Activated T-cell treated with anti-CD3 and anti-CD28 coated beads for 24 hours (primary cell): ENCODE measurements at regions not wholly inside any gene's neighbourhood (a gene's known extent, or its start where the extent isn't known, plus 50 kb on each side); places are given as distances from the start of the nearest gene placed in this dataset.

Experiments used
- DNase-seq: peaks from one replicate; pipeline ENCODE4 v3.0.0-alpha.2; 2020; ENCODE audit warnings: low read depth

DNA sequence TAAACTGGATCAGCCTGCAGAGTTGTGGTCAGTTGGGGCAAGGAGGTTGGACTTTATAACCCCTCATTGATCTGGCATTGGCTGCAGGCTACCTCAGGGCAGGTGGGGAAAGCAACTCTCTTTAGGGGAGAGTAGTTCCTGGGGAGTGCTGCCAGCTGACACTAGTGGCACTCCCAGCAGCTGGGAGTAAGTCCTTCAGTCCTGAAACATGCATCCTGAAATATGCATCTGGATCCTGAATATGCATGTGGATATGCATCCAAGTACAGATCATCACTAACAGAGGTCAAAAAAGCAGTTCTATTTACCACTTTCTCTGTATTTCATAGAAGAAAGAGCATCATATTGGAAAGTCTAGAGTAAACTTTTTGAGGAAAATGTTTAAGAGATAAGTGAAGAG lies 350.8 kb downstream of the EPM2A start:
- DNase-seq, result no peak

GRCh38 chr6:145396499-145396898 lies 338.8 kb downstream of the EPM2A start:
- DNase-seq, result no peak

DNA sequence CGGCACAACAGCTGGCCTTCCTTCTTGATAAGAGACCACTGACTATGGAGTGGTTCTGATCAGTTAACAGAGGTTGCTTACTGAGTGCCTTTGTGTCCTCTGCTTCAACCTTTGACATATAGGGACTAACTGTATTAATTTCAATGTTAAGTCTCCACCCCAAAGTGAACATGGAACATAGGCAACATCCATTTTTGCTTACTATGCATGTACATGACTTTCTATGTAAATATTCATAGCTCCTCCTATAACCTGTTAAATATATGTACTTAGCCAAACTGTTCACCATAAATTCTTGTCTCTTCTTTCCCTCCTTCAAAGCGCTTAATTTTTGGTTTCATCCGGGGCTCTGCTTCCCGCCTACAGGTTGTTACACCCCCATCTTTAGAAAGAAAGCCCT lies 334.8 kb downstream of the EPM2A start:
- no peak for DNase-seq

GRCh38 chr6:145405006-145405551 lies 330.2 kb downstream of the EPM2A start:
- DNase-seq, result no peak

DNA sequence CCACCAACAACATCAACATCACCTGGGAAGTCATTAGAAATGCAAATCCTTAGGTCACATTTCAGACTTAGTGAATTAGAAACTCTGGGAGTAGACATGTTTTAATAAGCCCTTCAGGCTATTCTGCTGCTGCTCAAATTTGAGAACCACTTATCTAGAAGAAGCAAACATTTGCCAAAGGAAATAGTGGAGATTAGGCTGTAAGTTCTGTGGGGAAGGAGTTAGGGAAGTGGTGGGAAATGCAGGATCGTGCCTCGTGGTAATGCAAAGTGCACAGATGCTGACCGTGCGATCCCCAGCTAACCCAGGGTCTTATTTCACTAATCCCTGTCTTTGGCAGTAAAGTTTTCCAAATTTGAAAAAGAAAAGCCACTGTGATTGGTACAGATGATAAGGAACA lies 328.5 kb downstream of the EPM2A start:
- no peak for DNase-seq

- DNase-seq, result no peak
Measured at GRCh38 chr6:145415616-145416015, 319.7 kb downstream of the EPM2A start.

DNA sequence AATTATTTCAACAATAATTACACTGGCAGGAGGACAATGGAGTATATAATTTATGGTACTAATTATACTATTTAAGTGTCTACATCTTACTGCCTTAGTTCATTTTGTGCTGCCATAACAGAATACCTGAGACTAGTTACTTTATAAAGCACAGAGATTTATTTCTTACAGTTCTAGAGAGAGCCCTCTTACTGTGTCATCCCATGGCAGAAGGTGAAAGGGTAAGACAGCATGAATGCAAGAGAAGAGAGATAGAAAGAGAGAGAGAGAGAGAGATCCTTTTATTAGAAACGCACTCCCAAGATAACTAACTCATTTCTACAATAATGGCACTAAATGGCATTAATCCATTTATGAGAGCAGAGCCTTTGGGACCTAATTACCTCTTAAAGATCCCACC lies 314.7 kb downstream of the EPM2A start:
- no peak for DNase-seq

DNA sequence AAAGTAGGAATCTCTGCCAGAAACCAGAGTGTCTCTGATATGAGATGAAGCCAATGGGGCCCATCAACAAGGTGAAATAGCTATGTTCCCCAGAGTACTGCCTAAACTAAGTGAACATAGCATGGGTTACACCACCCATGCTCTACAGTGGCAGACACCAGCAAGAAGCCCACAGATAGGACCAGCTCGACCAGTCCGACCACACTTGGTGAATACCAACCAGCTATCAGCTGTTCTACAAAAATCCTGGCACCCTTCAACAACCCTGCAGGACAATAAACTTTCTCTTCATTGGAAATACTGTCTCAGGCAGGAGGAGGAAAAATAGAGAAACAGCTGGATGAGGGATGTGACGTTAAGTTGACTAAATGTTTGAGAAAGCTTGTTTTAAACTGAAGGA lies 311.4 kb downstream of the EPM2A start:
- DNase-seq, result no peak

GRCh38 chr6:145427232-145427631 lies 308.1 kb downstream of the EPM2A start:
- DNase-seq, result no peak

- no peak for DNase-seq
Measured at GRCh38 chr6:145428706-145429105, 306.6 kb downstream of the EPM2A start.

DNA sequence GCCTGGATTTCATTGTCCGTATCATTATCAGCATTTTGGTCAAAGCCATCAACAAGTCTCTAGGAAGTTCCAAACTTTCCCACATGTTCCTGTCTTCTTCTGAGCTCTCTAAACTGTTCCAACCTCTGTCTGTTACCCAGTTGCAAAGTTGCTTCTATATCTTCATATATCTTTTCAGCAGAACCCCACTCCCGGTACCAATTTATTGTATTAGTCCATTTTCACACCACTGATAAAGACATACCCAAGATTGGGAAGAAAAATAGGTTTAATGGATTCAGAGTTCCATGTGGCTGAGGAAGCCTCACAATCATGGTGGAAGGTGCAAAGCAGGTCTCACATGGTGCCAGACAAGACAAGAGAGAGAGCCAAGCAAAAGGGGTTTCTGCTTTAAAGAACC lies 293.2 kb downstream of the EPM2A start:
- DNase-seq, result no peak

DNA sequence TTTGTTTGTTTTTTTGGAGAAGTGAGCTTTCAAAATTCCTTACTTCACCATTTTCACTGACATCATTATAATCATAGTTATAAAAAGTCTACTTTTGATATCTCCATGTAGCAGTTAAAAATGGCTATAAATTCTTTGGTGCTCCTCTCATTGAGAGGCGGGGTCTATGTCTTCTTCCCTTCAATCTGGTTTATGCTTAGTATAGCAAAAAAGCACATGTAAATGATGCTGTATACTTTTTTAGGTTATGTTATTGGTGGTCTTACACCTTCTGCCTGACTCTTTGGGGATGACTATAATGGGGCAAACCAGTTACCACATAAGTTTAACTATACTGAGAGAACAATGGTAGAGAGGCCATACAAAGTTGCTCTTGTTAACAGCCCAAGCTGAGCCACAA lies 289.6 kb downstream of the EPM2A start:
- no peak for DNase-seq

GRCh38 chr6:145451029-145451428 lies 284.3 kb downstream of the EPM2A start:
- no peak for DNase-seq

- no peak for DNase-seq
Measured at GRCh38 chr6:145453376-145453775, 281.9 kb downstream of the EPM2A start.

GRCh38 chr6:145454006-145454405 lies 281.3 kb downstream of the EPM2A start:
- no peak for DNase-seq

GRCh38 chr6:145457556-145457955 lies 277.8 kb downstream of the EPM2A start:
- DNase-seq, result no peak

- DNase-seq, result no peak
Measured at GRCh38 chr6:145468534-145468933, 266.8 kb downstream of the EPM2A start.

DNA sequence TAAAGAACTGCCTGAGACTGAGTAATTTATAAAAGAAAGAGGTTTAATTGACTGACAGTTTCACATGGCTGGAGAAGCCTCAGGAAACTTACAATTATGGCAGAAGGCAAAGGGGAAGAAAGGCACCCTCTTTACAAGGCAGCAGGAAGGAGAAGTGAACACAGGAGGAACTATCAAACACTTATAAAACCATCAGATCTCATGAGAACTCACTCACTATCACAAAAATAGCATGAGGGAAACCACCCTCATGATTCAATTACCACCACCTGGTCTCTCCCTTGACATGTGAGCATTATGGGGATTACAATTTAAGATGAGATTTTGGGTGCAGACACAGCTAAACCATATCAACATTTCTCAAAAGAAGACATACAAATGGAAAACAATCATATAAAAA lies 266.3 kb downstream of the EPM2A start:
- DNase-seq, result no peak

DNA sequence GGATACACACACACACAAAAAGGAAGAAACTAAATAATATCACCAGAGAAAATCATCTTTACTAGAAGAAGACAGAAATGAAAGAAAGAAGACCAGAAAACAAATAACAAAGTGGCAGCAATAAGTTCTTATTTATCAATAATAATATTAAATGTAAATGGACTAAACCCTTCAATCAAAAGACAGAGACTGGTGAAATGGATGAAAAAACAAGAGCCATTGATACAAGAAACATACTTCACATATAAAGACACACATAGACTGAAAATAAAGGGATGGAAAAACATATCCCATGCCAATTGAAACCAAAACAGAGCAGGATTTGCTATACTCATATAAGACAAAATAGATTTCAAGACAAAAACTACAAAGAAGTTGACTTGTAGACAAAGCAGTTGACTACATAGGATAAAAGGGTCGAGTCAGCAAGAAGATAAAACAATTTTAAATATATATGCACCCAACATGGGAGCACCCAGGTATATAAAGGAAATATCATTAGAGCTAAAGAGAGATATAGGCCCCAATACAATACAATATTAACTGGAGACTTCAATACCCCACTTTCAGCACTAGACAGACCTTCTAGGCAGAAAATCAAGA lies 259.4 kb downstream of the EPM2A start:
- no peak for DNase-seq

DNA sequence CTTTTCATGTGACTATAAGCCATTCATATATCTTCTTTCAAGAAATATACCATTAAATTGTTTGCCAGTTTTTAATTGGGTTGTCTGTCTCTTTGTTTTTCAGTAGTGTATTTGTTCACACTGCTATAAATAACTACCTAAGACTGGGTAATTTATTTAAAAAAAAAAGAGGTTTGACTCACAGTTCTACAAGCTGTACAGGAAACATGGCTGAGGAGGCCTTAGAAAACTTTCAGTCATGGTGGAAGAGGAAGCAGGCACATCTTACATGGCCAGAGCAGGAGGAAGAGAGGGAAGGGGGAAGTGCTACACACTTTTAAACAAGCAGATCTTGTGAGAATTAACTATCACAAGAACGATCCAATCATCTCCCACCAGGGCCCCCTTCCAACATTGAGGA lies 255.3 kb downstream of the EPM2A start:
- DNase-seq, result no peak

DNA sequence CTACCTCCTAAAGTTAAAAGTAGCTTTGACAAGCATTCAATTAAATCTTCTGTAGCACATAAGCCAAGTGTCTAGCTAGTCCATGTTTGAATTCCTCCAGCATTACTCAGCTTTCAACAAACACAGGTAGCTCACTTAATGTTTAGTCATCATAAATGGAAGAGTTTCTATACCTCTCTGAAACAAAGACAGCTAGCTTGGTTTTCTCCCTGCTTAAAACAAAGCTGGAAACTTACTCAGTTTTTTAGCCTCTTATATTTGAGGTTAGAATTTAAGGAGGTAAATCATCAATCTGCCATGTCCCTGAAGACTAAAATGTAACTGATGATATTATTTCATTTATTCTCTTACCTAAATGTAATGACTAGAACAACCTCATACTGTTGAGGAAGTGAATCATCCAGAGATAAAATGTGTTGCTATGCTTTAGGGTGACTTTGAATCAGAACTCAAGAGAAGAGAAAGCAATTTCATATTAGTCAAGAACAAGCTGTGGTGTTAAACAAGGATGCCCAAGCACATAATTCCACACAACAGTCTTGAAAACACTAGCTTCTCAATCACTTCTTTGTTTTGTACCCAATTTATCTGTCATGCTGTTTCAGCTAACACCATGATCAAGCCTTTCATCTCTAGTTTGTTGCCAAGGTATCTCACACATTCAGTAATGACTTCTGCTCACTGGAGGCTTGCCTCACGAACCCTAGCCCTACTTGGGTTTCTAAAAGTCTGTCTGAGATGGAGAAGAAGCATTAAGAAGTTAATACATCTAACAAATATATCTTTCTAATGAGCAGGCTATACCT lies 251.9 kb downstream of the EPM2A start:
- DNase-seq, result no peak

GRCh38 chr6:145485288-145485687 lies 250.0 kb downstream of the EPM2A start:
- DNase-seq, result no peak

DNA sequence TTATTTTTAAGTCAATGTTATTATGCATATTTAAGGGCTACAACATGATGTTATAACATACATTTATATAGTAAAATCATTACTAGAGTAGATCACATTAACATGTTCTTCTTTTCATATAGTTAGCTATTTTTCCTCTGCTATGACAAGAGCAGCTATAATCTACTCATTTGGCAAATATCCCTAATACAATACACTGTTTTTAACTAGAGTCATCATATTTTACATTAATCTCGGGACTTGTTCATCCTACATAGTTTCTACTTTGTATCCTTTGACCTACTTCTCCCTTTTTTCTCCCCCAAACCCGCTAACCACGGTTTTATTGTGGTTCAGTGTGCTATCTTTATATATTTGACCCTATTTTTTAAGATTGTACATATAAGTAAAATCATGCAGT lies 249.0 kb downstream of the EPM2A start:
- DNase-seq, result no peak

DNA sequence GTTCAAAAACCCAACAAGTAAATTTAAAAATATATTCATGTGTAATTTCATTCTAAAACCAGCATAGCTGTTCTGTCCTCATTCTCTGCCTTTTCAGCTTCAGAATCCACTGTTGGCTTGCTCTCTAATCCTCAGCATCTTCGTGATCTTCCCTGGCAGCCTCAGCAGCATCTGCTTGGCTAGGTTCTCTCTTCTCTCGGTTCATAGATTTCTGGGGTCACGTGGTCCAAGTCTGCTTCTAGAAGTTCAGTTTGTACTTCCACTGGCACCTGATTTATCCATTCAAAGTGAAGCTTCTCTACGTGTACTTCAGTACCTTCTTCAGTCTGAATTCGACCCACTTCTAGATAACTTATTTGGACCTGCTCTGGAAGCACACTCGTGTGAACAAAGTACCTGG lies 245.7 kb downstream of the EPM2A start:
- no peak for DNase-seq
